HG02885 (cell line): ENCODE measurements at regions not wholly inside any gene's neighbourhood (a gene's known extent, or its start where the extent isn't known, plus 50 kb on each side); places are given as distances from the start of the nearest gene placed in this dataset.

Experiments used
- ATAC-seq: cut with Tn5 transposase; IDR thresholded peaks from one replicate; pipeline ENCODE4 v1.9.1; 2021; ENCODE audit warnings: mild to moderate bottlenecking; ENCODE audit not compliant: unreplicated experiment, poor library complexity

DNA sequence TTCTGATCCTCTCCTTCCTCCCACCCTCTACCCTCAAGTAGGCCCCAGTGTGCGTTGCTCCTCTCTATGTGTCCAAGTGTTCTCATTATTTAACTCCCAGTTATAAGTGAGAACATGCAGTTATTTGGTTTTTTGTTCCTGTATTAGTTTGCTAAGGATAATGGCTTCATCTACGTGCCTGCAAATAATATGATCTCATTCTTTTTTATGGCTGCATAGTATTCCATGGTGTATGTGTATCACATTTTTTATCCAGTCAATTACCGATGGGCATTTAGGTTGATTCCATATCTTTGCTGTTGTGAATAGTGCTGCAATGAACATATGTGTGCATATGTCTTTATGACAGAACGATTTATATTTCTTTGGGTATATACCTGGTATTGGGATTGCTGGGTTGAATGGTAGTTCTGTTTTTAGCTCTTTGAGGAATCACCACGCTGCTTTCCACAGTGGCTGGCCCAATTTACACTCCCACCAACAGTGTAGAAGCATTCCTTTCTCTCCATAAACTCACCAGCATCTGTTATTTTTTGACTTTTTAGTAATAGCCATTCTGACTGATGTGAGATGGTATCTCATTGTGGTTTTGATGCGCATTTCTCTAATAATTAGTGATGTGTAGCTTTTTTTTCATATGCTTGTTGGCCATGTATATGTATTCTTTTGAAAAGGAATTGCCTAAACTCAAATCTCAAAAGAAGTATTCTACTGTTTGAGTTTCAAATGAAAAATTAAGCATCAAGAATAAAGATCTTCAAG, 116.9 kb downstream of the ETS2 start:
- no peak for ATAC-seq

DNA sequence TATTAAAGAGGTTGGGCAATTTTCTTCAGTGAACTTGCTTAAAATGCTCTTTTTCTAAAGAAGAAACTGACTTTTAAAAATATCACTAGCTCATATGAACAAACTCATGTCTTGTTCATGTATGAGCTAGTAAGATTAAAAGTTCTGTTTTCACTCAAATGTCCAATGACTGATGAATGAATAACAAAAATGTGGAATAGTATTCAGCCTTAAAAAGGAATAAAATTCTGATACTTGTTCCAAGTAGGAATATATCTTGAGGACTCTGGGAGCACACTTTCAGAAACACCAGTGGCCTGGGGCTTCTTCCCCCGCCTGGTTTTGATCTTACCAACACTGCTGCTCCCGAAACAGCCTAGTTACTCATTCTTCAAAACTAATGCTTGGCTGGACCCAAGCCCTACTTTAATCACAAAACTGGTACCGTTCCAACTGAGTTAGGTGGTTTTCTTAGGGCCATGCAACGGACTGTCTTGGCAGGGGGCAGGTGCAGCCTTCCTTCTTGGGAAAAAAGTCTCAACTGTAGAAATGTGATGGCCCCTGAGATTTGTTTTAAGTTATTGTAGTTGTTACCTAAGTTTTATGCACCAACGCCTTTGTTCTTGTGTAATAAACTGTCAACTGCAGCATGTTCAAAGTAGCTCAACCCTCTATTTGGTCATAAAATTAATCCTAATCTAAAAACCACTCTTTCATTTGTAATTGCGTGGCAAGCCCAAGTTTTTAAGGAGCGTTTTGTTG, 116.0 kb downstream of the ETS2 start:
- no peak for ATAC-seq

DNA sequence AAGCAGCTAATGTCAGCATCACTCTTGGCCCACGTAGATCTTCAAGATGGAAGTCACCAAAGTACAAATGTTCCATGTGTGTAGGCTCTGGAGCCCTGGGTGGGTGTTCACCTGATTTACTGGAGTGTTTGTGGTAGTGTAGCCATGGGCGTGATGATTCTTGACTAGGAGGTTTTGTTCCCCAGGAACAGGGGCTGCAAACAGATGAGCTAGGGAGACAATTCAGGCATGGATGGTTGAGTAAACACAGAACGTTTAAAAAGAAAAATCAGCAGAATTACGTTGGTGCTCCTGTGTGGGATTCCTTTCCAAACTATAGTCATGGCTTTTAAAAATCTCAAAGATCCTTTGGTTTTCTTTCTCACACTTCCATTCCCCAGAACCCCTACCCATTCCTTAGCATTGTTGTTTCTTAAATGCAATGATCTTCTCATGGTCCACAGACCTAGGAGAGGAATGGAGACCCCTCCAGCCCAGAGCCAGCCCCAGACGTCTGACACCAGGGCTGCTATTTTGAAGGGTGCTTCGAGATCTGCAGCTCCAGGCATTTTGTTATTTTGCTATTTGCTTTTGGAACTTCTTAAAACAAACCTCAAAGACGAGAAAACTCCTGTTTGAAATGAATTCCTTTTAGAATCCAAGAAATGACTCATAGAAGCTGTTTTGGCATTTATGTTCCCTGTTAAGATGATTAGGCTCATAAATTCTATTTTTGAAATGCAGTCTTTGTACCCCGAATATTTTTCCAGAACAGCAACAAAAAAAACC, 115.1 kb downstream of the ETS2 start:
- ATAC-seq, result no peak

DNA sequence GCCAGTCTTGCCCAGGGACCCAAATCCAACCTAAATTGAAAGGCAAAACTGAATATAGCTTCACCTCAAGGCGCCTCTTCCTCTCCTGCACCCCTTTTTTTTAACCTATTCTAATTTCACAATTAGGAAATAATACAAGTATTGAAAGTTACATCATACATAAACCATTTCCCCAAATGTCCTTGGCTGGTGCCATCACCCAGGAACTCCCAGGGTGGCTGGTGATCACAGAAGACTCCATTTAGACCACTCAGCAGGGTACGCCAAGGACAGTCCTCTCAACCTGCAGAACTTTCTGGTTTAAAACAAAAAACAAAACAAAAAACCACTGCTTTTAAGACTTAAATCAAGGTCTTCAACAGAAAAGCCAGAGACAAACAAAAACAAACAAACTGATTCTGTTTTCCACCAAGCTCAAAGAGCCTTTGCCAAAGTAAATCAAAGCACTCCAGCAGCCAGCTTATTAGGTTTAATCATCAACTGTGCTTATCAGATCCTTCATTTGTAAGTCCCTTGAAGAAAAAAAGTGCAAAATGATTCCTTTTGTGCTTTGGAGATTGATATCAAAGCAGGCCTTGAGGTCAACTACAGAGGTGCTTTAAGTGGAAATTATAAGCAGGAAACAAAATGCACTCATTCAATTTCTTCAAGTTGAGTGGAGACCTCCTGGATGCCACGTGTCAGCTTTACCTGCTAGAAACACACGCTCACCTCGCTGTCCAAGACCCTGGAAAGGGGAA, 113.0 kb downstream of the ETS2 start:
- no peak for ATAC-seq

DNA sequence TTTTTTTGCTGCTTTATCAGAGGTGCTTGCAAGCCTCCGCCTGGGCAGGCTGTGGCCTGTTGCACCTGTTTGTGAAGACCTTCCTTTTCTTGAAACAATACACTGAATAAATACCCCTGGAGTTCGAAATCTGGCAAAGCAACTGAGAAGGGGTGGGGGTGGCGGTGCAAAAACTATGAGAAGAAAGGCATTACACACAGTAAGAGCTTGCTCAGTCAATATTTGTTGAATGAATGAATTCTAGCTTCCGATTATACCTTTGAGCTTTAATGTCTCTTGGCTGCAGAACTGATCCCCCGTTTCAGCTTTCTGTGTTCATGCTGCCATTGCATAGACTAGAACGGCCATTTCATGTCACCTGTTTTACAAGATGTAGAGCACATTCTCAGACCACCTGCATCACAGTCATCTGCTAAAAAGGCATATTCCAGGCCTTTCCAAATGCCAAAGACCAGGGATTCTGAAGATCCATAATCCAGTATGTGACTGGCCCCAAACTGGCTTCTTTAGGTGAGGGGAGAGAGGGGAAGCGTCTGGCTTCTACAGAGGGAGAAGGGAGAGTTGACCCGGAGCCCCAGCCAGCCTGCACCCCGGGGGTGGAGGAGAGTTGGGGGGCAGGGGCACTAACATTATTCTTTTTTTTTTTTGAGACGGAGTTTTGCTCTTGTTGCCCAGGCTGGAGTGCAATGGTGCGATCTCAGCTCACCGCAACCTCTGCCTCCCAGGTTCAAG, 111.5 kb downstream of the ETS2 start:
- no peak for ATAC-seq

DNA sequence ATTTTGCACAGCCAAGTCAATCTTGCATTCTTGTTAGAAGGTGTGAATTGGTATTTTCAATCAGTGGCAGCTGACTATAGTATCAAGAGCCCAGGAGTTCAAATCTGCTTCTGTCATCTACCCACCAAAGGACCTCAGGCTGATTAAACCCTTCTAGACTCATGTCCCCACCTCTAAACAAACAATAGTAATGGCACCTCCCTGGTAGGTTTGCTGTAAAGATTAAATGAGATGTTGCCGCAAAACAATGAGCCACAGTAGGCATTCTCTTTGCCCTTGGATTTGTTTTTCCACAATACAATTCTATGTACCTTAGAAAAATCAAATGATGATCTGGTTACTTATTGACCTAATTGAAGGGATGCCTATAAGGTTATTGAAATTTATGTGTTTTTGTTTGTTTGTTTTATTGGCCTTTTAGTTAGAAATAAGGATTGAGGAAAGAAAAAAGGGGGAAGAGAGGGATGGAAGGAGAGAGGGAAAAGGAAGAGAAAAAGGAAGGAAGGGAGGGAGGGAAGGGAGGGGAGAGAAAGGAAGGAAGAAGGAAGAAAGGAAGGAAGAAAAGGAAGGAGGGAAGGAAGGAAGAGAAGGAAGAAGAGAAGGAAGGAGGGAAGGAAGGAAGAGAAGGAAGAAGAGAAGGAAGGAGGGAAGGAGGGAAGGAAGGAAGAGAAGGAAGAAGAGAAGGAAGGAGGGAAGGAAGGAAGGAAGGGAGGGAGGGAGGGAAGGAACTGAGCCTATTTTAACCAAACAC, 110.7 kb downstream of the ETS2 start:
- no peak for ATAC-seq

DNA sequence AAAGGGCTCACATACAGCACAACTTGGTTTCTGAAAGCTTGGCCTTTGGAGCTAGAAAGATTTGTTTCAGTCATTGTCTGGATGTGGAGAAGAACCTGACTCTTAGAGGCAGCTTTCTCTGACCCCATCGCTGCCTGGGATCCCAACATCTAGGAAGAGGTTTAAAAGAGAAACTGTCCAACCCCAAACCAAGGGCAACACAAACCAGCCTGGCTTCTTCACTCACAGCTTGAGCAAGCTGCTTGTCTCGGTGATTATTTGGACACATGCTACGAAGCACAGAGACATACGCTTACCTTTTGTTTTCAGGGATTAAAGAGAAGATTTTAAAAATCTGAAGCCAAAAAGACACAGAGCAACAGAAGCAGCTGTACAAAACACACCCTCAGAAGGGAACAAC, 109.8 kb downstream of the ETS2 start:
- no peak for ATAC-seq

DNA sequence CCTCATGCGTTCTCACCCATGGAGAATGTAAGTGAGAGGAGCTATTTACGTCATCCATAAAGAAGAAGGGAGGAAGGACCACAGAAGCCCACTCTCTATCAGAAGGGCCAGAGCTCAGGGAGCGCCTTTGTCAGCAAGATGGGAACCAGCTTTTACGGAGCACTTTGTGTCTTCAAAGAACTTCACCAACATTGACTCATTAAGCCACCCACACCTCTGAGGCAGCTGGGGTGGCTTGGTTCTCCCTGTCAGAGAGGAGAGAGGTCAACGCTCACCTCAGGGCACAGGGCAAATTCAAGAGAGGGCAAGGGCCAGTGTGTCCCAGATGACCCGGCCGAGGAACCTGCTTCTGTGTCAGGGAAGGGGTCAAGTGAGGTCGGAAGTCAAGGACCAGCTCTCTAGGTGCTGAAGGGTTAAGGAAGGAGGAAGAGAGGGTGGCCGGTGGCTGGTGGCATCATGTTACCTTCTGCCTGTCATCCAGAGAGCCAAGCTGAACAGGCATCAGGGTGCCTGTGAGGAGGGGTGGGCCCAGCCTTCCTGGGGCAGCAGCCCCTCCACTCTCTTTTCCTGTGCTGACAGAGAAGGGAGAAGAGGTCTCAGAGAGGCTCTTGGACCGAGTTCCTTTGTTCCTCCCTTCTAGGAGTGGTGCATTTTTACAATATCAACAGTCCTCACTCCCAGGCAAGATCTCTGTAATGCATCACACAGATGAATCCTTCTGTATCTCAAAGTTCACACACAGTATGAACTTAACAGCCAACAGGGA, 109.0 kb downstream of the ETS2 start:
- no peak for ATAC-seq

DNA sequence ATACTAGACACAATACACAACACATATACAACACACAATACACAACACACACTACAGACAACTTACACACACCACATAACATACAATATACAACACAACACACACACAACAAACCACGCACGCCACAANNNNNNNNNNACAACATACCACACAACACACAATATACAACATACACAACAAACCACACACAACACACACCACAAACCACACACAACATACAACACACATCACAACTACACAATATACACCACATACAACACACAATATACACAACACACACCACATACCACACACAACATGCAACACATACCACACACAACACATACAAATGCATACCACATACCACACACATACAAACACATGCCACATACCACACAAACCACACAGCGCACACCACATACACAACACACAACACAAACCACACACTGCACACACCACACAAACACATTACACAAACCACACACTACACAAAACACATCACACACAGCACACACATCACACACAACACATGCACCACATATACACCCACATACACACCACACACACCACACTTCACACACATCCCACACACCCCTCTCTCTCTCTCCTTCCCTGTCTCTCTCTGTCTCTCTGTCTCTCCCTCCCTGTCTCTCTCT, 108.3 kb downstream of the ETS2 start:
- ATAC-seq, result no peak

DNA sequence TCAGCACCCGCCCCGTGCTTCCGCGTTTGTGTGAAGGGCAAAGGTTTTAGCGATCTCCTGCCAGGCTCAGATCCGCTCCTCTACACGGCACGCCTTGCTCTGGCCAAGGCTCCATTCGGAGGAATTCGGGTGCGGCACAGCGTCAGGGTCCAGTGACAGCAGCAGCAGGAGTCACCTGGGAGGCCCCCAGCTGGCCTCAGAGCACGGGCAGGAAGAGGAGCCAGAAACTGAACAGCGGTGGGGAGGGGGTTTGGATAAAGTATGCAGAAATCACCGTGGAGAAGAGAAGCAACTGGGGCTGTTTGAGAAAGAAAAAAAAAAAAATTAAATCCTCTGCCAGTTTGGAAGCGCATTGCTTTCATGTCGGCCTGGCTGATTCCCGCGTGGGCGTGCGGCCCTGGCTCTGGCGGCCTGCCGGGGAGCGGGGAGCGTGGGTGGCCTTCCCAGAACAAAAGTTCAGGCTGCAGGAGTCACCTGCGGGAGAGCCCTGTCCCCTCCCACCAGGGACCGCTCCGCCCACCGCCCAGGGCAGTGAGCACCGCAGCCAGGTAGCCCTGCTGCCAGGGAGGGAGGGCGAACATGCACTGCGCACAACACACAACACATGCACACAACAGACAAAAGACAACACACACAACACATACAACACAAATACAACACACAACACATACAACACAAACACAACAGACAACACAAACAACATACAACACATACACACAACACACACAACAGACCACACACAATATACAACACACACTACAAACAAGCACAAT, 107.6 kb downstream of the ETS2 start:
- no peak for ATAC-seq

DNA sequence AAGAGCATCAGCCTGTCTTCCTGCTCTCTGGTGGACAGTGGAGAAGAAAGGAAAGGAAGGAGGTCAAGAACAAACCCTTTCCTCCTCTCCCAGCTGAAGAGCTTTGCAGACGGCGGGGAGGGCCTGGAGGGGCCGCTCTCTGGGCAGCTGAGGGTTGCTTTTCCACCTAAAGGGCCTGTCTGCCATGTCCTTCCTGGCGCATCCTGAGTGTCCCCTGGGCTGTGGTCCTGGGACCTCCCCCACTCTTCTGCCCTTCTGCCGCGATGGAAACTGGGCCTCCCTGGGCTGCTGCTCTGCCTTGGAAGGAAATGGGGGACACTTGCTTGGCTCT, 107.0 kb downstream of the ETS2 start:
- no peak for ATAC-seq

DNA sequence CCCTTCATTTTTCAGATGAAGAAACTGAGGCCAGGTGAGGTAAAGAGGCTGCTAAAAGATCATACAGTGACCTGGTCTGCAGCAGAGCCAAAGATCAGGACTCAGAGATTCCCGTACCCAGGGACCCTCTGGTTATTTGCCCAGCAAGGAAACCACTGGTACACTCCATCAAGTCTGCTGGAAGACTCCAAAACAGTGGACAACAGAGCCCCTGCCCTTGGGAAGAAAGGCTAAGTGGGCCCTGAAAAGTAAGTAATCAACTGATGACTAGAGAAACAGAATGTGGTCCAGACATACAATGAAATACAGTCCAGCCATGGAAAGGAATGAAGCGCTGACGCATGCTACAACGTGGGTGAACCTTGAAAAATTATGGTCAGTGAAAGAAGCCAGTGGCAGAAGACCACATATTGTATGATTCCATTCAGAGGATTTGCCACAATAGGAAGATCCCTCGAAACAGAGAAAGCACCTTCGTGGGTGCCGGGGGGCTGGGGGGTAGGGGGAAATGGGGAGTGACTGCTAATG, 106.4 kb downstream of the ETS2 start:
- no peak for ATAC-seq

DNA sequence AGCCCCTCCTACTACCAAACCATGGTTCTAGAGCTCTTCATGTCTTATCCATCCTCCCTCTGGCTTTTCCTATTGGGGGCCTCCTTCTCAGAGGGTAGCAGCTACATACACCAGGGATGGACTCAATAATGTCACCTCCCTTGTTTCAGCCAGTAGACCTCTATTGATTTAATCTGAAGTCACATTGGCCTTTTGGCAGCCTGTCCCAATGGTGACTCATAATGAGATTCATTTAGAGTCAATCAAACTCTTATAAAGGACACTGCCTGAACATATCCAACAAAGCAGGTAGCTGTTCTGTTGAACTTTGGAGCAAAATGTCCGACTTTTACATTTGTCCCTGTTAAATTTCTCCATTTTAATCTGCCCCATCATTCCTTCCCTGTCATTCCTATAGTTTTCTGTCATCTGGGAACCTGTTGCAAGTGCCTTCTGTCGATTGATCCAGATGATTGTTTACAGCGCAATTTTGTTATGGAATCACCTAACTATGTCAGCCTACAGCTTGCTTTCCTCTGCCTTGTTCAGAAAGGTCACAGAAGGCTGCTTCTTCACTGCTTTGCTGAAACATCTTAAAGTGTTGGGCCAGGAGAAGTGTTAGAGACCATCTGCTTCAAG, 105.9 kb downstream of the ETS2 start:
- ATAC-seq, result no peak

DNA sequence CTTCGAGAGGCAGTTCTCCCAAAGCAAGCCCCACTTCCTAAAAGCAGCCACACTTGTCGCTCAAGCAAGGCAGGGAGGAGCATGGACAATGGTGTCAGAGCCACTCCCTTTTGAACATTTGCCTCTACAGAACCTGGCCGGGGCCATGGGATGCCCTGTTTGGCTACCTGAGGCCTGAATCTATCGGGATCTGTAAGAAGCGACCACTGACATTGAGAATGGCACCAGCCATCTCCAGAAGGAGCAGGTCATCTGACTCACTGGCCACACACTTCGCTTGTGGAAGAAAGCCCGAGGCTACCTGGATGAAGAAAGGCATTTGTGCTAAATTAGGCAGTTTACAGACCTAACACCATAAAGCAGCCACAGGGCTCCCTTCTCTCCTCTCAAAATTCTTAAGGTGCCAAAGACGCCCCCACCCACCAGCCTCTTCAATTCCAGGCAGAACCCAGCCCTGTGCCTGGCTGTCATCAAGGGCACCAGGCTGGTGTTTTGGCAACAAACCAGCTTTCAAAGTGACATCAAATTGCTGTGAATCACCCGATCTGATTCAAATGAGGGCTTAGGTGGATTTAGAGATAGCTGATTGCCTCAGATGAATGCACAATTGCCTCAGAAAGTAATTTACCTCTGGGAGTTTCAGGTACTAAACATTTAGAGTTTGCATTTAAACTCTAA, 104.8 kb downstream of the ETS2 start:
- no peak for ATAC-seq

DNA sequence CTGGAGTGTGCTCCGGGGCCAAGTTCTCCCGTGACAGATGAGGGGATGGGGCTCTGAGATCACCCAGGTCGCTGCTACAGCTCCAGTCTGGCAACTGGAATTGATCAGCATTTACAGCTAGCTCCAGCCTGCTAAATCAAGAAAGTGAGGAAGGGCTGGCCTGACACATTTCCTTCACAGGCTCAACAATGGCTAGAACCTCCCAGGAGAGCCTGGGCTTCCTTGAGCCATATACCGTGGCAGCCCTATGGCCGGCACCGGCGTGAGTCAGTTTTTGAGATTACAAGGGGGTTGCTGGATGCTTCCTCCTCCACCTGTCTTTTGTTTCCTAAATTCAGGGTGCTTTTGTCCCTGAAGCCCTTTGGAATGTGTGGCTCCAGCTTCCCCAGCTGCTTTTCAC, 104.2 kb downstream of the ETS2 start:
- ATAC-seq, result no peak

DNA sequence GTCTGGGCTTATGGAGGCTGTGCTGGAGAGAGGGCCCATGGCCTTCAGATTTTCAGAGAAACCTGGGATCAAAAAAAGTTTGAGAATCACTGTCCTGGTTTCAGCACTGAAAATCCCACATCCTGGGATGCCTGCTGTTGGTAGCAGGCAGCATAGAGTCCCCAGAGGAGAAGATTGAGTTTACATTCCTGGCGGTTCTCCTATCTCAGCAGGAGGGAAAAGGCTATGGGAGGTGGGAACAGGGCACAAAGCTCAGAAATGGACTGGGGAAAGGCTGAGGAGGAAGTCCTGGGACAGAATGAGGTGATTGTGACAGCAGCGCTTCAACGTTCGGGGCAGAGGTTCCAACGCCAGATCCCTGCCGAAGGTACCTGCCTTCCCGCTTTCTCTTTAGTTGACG, 103.4 kb downstream of the ETS2 start:
- no peak for ATAC-seq
